SK-N-SH treated with all-trans-retinoic acid at 6 μM for 48 hours (cell line): ENCODE measurements at regions not wholly inside any gene's neighbourhood (a gene's known extent, or its start where the extent isn't known, plus 50 kb on each side); places are given as distances from the start of the nearest gene placed in this dataset.

Experiments
- CSDC2 ChIP-seq: fragments of 250-450 bp; sonication (Bioruptor Pico); IDR thresholded peaks from 2 replicates; pipeline ENCODE4 v1.5.0; 2020; ENCODE audit warnings: mild to moderate bottlenecking, moderate library complexity
- ESRRG ChIP-seq: fragments of 250-450 bp; sonication (Bioruptor Pico); IDR thresholded peaks from 2 replicates; pipeline ENCODE4 v1.6.1; 2021; ENCODE audit warnings: mild to moderate bottlenecking
- ISL1 ChIP-seq: fragments of 250-450 bp; sonication (Bioruptor Pico); IDR thresholded peaks from 2 replicates; pipeline ENCODE4 v2.1.2; 2022; ENCODE audit warnings: mild to moderate bottlenecking, moderate library complexity
- POU6F1 ChIP-seq: fragments of 250-450 bp; sonication (Bioruptor Pico); IDR thresholded peaks from 2 replicates; pipeline ENCODE4 v1.8.0; 2021; ENCODE audit warnings: low read depth, mild to moderate bottlenecking, moderate library complexity, borderline replicate concordance
- PPARA ChIP-seq: fragments of 250-450 bp; sonication (Bioruptor Pico); IDR thresholded peaks from 2 replicates; pipeline ENCODE4 v1.5.0; 2020; ENCODE audit warnings: mild to moderate bottlenecking, borderline replicate concordance
- SNAI2 ChIP-seq: fragments of 250-450 bp; sonication (Bioruptor Pico); IDR thresholded peaks from 2 replicates; pipeline ENCODE4 v1.5.0; 2020; ENCODE audit warnings: mild to moderate bottlenecking, moderate library complexity
- TCF4 ChIP-seq: fragments of 250-450 bp; sonication (Bioruptor Pico); IDR thresholded peaks from 2 replicates; pipeline ENCODE4 v1.8.0; 2021; ENCODE audit warnings: mild to moderate bottlenecking, moderate library complexity, borderline replicate concordance
- ZFP3 ChIP-seq: fragments of 250-450 bp; sonication (Bioruptor Pico); IDR thresholded peaks from 2 replicates; pipeline ENCODE4 v1.5.0; 2020; ENCODE audit warnings: mild to moderate bottlenecking, moderate library complexity
- ZFP30 ChIP-seq: fragments of 450-650 bp; formaldehyde crosslinking; IDR thresholded peaks from 2 replicates; pipeline ENCODE4 v1.5.0; 2022; ENCODE audit warnings: mild to moderate bottlenecking, moderate library complexity
- ZNF8 ChIP-seq: fragments of 450-650 bp; formaldehyde crosslinking; IDR thresholded peaks from 2 replicates; pipeline ENCODE4 v1.5.0; 2020; ENCODE audit warnings: mild to moderate bottlenecking, moderate library complexity
- TF ChIP-seq, protein P1 (sequence below): fragments of 250-450 bp; sonication (Bioruptor Pico); IDR thresholded peaks from 2 replicates; pipeline ENCODE4 v1.8.0; 2020; ENCODE audit warnings: mild to moderate bottlenecking, moderate library complexity, borderline replicate concordance
- TF ChIP-seq, protein P2 (sequence below): fragments of 250-450 bp; sonication (Bioruptor Pico); IDR thresholded peaks from 2 replicates; pipeline ENCODE4 v1.5.1; 2020; ENCODE audit warnings: low read depth, mild to moderate bottlenecking, moderate library complexity

DNA sequence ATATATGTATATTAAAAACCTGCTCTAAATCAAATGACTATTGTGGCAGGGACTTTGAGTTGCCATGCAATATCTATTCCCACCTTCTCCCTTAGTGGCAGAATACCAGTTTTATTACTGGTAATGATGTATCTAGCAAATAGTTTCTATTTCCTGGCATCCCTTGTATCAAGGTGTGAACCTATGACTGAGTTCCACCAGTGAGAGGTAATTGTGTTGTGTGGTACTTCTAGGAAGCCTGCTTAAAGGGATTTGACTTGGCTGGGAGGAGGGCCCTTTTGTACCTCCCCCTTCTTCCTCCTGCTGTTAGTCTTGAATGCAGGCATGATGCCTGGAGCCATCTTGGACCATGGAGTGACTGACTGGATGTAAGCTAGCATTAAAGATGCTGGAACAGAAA, 65.4 kb upstream of the DYNLT3 start:
- TF ChIP-seq ESRRG (CRISPR knock-in tag), result no peak
- no peak for TF ChIP-seq TCF4 (CRISPR knock-in tag)
- TF ChIP-seq, protein P1, sequence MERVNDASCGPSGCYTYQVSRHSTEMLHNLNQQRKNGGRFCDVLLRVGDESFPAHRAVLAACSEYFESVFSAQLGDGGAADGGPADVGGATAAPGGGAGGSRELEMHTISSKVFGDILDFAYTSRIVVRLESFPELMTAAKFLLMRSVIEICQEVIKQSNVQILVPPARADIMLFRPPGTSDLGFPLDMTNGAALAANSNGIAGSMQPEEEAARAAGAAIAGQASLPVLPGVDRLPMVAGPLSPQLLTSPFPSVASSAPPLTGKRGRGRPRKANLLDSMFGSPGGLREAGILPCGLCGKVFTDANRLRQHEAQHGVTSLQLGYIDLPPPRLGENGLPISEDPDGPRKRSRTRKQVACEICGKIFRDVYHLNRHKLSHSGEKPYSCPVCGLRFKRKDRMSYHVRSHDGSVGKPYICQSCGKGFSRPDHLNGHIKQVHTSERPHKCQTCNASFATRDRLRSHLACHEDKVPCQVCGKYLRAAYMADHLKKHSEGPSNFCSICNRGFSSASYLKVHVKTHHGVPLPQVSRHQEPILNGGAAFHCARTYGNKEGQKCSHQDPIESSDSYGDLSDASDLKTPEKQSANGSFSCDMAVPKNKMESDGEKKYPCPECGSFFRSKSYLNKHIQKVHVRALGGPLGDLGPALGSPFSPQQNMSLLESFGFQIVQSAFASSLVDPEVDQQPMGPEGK, result no peak
- no peak for TF ChIP-seq PPARA (CRISPR knock-in tag)
- TF ChIP-seq, protein P2, sequence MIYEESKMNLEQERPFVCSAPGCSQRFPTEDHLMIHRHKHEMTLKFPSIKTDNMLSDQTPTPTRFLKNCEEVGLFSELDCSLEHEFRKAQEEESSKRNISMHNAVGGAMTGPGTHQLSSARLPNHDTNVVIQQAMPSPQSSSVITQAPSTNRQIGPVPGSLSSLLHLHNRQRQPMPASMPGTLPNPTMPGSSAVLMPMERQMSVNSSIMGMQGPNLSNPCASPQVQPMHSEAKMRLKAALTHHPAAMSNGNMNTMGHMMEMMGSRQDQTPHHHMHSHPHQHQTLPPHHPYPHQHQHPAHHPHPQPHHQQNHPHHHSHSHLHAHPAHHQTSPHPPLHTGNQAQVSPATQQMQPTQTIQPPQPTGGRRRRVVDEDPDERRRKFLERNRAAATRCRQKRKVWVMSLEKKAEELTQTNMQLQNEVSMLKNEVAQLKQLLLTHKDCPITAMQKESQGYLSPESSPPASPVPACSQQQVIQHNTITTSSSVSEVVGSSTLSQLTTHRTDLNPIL, result no peak
- no peak for TF ChIP-seq ISL1 (CRISPR knock-in tag)
- no peak for TF ChIP-seq CSDC2
- no peak for TF ChIP-seq SNAI2 (CRISPR knock-in tag)
- no peak for TF ChIP-seq ZFP30 (CRISPR knock-in tag)
- no peak for TF ChIP-seq ZNF8 (CRISPR knock-in tag)
- TF ChIP-seq ZFP3 (CRISPR knock-in tag), result no peak
- no peak for TF ChIP-seq POU6F1 (CRISPR knock-in tag)
